ENCODE measurements at regions not wholly inside any gene's neighbourhood (a gene's known extent, or its start where the extent isn't known, plus 50 kb on each side); places are given as distances from the start of the nearest gene placed in this dataset.
"Not testable (repeated sequence)": the region's sequence is repeated elsewhere in the genome, so short reads cannot be mapped to it uniquely, and the experiment has no call there.

DNA sequence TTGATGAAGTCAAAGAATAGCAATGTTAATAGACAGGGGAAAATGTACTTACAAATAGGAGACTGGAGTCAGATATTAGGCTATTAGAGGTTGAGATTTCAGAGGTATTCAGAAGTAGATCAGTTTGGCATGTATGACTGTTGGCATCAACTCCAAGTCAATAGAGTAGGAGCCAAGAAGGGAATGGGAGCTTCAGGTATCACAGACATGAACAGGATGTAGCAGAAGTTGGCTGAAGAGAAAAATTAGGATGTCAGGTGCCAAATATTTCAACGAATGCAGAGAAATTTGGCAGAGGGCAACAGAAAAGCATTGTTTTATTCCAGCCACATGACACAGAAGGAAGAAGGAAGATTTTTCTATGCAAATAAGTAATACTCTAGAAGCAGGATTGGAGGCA, 69.7 kb downstream of the GLYATL1 start:
- Mint-ChIP-seq H3K27me3 (no peaks in the 10 kb centered on the region), H3K27ac (peak overlapping the region; percentile 20), H3K4me3 (peak overlapping the region; percentile 3), H3K36me3 (peaks cover 10% of the 10 kb centered on the region), H3K4me1 (peaks cover 24% of the 10 kb centered on the region), H3K9me3 (no peaks in the 10 kb centered on the region)
- ATAC-seq (ENCODE audit: low read depth) (no peak), DNase-seq (ENCODE audit: low spot score in 2 of 2) (no peak)

DNA sequence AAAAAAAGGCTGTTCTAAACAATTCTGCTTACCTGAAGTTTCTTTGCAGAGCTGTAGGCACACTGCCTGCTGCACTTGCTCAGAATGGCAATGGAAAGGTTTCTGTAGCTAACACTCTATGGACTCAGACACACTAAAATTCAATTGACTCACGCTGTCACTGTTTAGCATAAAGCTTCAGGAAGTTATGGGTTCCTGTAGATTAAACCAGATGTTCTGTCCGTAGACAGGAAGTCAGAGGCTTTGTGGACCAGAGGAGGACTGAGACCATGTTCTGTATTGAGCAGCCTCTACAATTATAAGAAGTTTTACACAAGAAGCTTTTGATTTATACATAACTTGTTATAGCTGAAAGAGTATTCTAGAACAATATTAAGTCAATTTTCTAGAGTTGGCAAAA, 70.4 kb downstream of the GLYATL1 start:
- Mint-ChIP-seq H3K27ac (no peak overlapping the region), H3K27me3 (no peaks in the 10 kb centered on the region), H3K4me1 (peaks cover 25% of the 10 kb centered on the region), H3K36me3 (peaks cover 11% of the 10 kb centered on the region), H3K9me3 (no peaks in the 10 kb centered on the region), H3K4me3 (no peak overlapping the region)
- DNase-seq (ENCODE audit: low spot score in 2 of 2) (no peak), ATAC-seq (ENCODE audit: low read depth) (peak; percentile 72)

DNA sequence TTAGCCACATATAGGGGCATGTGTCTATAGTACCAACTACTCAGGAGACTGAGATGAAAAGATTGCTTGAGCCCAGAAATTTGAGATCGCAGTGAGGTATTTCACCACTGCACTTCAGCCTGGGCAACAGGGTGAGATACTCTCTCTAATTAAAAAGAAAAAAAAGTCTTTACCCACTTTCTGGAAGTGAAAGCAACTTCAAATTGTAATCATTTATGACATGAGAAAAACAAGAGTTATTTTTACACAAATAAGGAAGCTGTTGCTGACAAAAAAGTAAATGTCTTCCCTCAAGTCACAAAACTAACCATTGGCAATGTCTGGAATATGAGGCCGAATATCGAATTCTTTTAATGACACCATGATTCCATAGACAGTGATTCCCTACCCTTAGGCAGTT, 71.4 kb downstream of the GLYATL1 start:
- DNase-seq (ENCODE audit: low spot score in 2 of 2): no peak
- Mint-ChIP-seq H3K27ac (no peak overlapping the region), H3K27me3 (no peaks in the 10 kb centered on the region), H3K36me3 (peaks cover 14% of the 10 kb centered on the region), H3K4me3 (no peak overlapping the region), H3K9me3 (no peaks in the 10 kb centered on the region), H3K4me1 (peaks cover 25% of the 10 kb centered on the region)
- peak; percentile 41 for ATAC-seq (ENCODE audit: low read depth)

DNA sequence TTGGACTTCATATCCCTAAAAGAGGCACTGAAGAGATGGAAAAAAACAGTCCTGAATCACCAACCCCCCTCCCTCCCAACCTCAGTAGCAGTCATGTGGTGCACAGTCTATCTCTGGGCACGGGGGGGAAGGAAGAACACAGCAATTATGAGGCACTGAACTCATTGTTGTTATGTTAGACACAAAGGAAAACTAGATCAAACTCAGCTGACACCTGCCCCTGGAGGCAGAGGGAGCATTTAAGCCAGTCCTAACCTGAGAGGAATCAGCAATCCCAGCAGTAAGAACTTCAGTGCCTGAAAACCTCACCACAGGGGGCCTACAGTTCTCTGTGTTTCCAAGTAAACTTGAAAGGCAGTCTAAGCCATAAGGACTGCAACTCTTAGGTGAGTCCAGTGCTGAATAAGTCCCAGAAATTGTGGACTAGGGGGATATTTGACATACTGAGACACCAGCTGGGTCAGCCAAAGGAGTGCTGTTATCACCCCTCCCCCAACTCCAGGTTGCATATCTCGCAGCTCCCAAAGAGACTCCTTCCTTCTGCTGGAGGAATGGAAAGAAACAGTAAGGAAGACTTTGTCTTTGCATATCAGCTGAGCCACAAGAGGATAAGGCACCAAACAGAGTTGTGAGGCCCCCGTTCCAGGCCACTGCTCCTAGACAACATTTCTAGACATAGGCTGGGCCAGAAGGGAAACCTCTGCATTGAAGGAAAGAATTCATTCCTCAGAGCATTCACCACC, 72.5 kb downstream of the GLYATL1 start:
- Mint-ChIP-seq H3K9me3 (no peaks in the 10 kb centered on the region), H3K36me3 (peaks cover 20% of the 10 kb centered on the region), H3K27me3 (no peaks in the 10 kb centered on the region), H3K4me3 (peak overlapping the region; percentile 16), H3K4me1 (peaks cover 25% of the 10 kb centered on the region), H3K27ac (peak overlapping the region; percentile 35)
- DNase-seq (ENCODE audit: low spot score in 2 of 2) (no peak), ATAC-seq (ENCODE audit: low read depth) (peak; percentile 65)

DNA sequence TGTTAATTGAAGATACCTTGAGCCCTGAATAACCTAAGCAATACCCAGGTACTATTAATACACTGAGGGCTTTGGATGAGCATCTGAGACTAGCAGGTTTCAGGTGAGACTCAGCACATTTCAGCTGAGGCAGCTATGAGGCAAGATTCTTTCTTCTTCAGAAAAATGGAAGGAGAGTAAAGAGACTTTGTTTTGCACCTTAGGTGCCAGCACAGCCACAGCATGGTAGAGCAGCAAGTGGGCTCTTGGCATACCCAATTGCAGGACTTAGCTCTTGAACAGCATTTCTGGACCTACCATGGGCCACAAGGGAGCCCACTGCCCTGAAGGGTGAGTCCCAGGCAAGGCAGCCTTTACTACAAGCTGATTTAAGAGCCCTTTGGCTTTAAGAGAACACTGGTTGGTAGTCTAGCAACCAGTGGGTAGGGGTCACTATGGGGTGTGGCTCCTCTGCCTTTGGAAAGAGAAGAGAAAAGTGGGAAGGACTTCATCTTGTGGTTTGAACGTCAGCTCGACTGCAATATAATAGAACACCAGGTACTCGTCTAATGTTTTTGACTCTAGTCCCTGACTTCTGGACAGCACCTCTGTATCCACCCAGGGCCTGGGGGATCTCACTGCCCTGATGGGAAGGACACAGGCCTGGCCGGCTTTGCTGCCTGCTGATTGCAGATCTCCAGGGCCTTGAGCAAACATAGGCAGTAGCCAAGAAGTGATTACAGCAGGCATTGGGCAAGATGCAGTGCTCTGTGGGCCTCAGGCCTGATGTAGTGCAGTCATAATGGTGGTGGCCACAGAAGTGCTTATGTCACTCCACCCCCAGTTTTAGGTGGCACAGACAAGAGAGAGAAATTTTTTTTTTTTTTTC, 73.3 kb downstream of the GLYATL1 start:
- Mint-ChIP-seq H3K27ac (peak overlapping the region; percentile 35), H3K27me3 (no peaks in the 10 kb centered on the region), H3K4me1 (peaks cover 25% of the 10 kb centered on the region), H3K4me3 (no peak overlapping the region), H3K9me3 (no peaks in the 10 kb centered on the region), H3K36me3 (peaks cover 24% of the 10 kb centered on the region)
- no peak for ATAC-seq (ENCODE audit: low read depth)
- no peak for DNase-seq (ENCODE audit: low spot score in 2 of 2)

DNA sequence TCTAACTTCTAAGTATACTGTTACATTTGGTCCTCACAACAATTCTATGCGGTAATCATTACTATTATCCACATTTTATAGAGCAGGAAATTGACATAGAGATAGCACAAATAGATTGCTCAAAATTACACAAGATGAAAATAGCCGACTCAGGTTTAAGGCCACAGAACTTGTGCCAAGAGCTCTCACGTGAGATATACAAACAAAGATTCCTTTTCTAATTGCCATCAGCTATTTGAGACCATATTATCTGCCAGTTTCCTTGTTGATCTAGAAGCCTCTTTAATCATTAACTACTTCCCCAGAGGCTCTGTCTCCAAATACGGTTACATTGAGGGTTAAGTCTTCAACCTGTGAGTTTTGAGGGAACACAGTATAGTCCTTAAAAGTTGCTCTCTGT, 61.0 kb upstream of the GLYATL1B start:
- Mint-ChIP-seq H3K36me3 (peaks cover 7% of the 10 kb centered on the region), H3K9me3 (no peaks in the 10 kb centered on the region), H3K27me3 (no peaks in the 10 kb centered on the region), H3K4me3 (no peak overlapping the region), H3K4me1 (no peaks in the 10 kb centered on the region), H3K27ac (no peak overlapping the region)
- DNase-seq (ENCODE audit: low spot score in 2 of 2) (no peak), ATAC-seq (ENCODE audit: low read depth) (no peak)

DNA sequence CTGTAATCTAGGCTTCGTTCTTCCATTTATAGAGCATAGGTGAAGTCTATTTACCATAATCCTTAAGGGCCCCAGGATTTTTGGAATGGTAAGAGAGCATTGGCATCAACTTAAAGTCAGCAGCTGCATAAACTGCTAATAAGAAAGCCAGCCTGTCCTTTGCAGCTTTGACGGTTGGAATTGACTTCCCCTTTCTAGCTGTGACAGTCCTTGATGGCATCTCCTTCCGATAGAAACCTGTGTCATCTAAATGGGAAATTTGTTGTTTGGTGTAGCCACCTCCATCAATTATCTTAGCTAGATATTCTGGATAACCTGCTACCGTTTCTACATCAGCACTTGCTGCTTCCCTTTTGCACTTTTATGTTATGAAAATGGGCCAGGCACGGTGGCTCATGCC, 58.0 kb upstream of the GLYATL1B start:
- no peaks in the 10 kb centered on the region for H3K9me3 Mint-ChIP-seq
- no peak overlapping the region for H3K4me3 Mint-ChIP-seq
- peaks cover 4% of the 10 kb centered on the region for H3K36me3 Mint-ChIP-seq
- H3K27ac Mint-ChIP-seq: no peak overlapping the region
- no peak for ATAC-seq (ENCODE audit: low read depth)
- H3K4me1 Mint-ChIP-seq: no peaks in the 10 kb centered on the region
- no peak for DNase-seq (ENCODE audit: low spot score in 2 of 2)
- H3K27me3 Mint-ChIP-seq: no peaks in the 10 kb centered on the region

DNA sequence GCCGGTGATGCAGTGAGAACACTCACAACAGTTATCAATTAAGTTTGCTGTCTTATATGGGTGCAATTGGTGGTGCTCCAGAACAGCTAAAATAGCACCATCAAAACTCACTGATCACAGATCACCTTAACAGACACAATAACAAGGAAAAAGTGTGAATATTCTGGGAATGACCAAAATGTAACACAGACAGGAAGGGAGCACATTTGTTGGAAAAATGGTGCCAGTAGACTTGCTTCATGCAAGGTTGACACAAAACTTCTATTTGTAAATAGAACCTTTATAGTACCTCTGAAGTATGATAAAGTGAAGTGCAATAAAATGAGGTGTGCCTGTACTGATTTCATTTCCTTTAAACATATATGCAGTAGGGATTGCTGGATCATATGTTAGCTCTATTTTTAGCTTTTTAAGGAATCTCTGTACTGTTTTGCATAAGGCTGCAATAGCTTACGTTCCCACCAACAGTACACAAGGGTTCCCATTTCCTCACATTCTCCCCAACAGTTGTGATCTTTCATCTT, 56.7 kb upstream of the GLYATL1B start:
- H3K9me3 Mint-ChIP-seq: no peaks in the 10 kb centered on the region
- no peaks in the 10 kb centered on the region for H3K4me1 Mint-ChIP-seq
- DNase-seq (ENCODE audit: low spot score in 2 of 2) (no peak), ATAC-seq (ENCODE audit: low read depth) (no peak)
- H3K27ac Mint-ChIP-seq: no peak overlapping the region
- H3K27me3 Mint-ChIP-seq: no peaks in the 10 kb centered on the region
- peaks cover 3% of the 10 kb centered on the region for H3K36me3 Mint-ChIP-seq
- no peak overlapping the region for H3K4me3 Mint-ChIP-seq

DNA sequence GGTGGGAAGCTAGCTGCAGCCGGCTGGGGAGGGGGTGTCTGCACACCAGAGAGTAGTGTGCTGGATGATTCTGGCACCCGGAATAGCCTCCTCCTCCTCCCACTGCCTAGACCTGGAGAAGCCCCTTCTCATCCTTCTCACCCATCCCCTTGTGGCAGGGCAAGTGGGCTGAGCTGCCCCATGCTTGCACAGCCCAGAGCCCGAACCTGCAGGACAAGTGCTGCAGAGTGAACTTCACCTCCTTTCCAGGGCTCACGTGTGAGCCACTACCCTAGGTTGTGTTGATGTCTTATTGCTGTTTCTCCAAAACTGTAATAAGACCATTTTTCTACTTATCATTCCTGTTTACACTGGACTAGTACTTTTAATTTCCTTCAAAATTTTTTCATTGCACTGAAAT, 56.1 kb upstream of the GLYATL1B start:
- DNase-seq (ENCODE audit: low spot score in 2 of 2) (no peak), ATAC-seq (ENCODE audit: low read depth) (no peak)
- Mint-ChIP-seq H3K27ac (no peak overlapping the region), H3K27me3 (no peaks in the 10 kb centered on the region), H3K4me1 (no peaks in the 10 kb centered on the region), H3K9me3 (no peaks in the 10 kb centered on the region), H3K4me3 (no peak overlapping the region), H3K36me3 (peaks cover 3% of the 10 kb centered on the region)

DNA sequence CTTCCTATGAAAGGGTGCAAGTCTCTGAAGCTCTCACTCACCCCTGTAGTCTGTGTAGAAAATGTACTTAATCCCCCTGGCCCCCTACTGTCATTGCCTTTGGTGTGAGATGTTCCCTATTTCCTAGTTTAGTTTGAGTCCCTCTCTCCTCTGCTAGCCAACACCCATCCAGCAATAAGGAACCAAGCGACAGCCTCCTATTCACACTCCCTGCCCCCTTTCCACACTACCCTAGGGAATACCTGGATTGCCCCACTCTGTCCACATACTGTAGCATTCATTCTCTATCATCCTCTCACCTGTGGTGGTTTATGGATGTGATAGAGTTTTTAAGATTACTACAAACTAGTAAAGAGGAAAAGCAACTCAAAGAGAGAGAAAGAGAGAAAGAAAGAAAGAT, 54.4 kb upstream of the GLYATL1B start:
- not testable (repeated sequence) for H3K4me3 Mint-ChIP-seq; ATAC-seq (ENCODE audit: low read depth); DNase-seq (ENCODE audit: low spot score in 2 of 2); H3K4me1 Mint-ChIP-seq; H3K27me3 Mint-ChIP-seq; H3K27ac Mint-ChIP-seq; H3K36me3 Mint-ChIP-seq; H3K9me3 Mint-ChIP-seq

Measured in memory B cell (primary cell).